ENCODE measurements at regions not wholly inside any gene's neighbourhood (a gene's known extent, or its start where the extent isn't known, plus 50 kb on each side); places are given as distances from the start of the nearest gene placed in this dataset.

DNA sequence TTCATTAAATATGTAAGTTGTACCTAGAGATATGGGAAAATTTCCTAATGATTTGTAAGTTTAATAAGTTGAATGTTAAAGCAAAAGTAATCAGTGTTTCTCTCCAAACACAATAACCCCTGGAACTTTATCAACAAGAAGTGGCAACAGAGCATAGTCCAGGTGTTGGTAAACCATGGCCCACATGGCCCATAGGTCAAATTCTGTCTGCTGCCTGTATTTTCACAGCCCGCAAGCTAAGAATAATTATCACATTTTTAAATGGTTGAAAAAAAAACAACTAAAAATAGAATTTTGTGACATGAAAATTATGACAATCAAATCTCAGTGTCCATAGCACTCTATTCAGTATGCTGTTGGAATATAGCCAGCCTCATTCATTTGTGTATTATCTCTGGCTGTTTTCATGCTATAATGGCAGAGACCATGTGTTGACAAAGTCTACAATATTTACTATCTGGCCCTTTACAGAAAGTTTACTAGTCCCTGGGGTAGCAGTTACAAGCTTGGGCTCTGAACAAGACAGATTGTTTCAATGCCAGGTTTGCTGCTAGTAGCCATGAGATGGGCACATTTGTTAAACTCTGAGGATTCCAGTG is 395.8 kb downstream of the GASK1B start:
- no peaks in the 10 kb centered on the region for H3K36me3 Mint-ChIP-seq (ENCODE audit: insufficient read depth, unreplicated experiment)
- TF ChIP-seq, protein P1, sequence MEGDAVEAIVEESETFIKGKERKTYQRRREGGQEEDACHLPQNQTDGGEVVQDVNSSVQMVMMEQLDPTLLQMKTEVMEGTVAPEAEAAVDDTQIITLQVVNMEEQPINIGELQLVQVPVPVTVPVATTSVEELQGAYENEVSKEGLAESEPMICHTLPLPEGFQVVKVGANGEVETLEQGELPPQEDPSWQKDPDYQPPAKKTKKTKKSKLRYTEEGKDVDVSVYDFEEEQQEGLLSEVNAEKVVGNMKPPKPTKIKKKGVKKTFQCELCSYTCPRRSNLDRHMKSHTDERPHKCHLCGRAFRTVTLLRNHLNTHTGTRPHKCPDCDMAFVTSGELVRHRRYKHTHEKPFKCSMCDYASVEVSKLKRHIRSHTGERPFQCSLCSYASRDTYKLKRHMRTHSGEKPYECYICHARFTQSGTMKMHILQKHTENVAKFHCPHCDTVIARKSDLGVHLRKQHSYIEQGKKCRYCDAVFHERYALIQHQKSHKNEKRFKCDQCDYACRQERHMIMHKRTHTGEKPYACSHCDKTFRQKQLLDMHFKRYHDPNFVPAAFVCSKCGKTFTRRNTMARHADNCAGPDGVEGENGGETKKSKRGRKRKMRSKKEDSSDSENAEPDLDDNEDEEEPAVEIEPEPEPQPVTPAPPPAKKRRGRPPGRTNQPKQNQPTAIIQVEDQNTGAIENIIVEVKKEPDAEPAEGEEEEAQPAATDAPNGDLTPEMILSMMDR (IDR thresholded peaks at IDR 0.05; ENCODE audit: unreplicated experiment): no peak
- H3K9me3 Mint-ChIP-seq (ENCODE audit: low read depth, unreplicated experiment): no peaks in the 10 kb centered on the region
- DNase-seq: no peak
- BruUV-seq (replicated peaks): no TSS peak
- intact Hi-C loops (cut with micrococcal nuclease; ENCODE audit: unreplicated experiment): no loop called here
- no peak overlapping the region for H3K27ac Mint-ChIP-seq (ENCODE audit: unreplicated experiment)
- no peaks in the 10 kb centered on the region for H3K27me3 Mint-ChIP-seq (ENCODE audit: unreplicated experiment)
- no peak overlapping the region for H3K4me3 Mint-ChIP-seq (ENCODE audit: low read depth, unreplicated experiment)
- CTCF ChIA-PET: no interaction called here
- peaks cover 6% of the 10 kb centered on the region for H3K4me1 Mint-ChIP-seq (ENCODE audit: low read depth, unreplicated experiment)

DNA sequence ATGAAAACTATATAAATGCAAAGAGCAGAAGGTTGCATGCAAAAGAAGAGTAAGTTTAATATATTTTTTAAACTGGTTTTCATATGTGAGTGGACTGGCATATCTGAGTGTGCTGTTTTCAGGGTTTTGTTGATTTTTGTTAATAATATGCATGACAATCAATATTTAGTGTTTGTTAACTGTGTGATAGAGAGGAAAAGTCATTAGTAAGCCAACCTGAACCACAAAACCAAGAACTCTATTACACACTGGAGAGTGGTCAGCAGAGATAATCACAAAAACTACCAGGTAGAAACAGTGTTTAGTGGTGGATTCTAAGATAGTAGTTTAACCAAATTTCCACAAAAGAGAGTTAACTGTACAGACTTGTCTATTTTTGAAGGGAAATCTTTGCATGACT is 396.9 kb downstream of the GASK1B start:
- no peak overlapping the region for H3K4me3 Mint-ChIP-seq (ENCODE audit: low read depth, unreplicated experiment)
- no peak overlapping the region for H3K27ac Mint-ChIP-seq (ENCODE audit: unreplicated experiment)
- peaks cover 6% of the 10 kb centered on the region for H3K4me1 Mint-ChIP-seq (ENCODE audit: low read depth, unreplicated experiment)
- CTCF ChIA-PET: no interaction called here
- TF ChIP-seq, protein P1 (IDR thresholded peaks at IDR 0.05; ENCODE audit: unreplicated experiment): no peak
- no peaks in the 10 kb centered on the region for H3K36me3 Mint-ChIP-seq (ENCODE audit: insufficient read depth, unreplicated experiment)
- BruUV-seq (replicated peaks): no TSS peak
- no peaks in the 10 kb centered on the region for H3K9me3 Mint-ChIP-seq (ENCODE audit: low read depth, unreplicated experiment)
- intact Hi-C loops (cut with micrococcal nuclease; ENCODE audit: unreplicated experiment): no loop called here
- no peaks in the 10 kb centered on the region for H3K27me3 Mint-ChIP-seq (ENCODE audit: unreplicated experiment)
- DNase-seq: no peak

DNA sequence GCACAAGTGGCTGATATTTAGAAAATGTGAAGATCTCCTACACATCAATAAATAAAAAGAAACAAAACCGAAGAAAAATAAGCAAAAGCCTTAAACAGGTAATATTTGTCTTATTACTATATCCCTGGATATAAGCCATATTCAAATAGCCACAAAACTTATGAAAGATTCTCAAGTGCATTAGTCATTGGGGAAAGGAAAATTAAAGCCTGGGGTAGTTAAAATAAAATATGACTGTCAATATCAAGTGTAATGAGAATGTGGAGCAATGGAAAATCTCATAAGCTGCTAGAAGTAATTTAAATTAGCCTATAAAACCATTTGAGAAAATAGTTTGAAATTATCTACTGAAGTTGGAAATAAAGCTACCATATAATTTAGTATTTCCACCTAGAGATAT is 399.9 kb downstream of the GASK1B start:
- no peaks in the 10 kb centered on the region for H3K9me3 Mint-ChIP-seq (ENCODE audit: low read depth, unreplicated experiment)
- CTCF ChIA-PET: no interaction called here
- TF ChIP-seq, protein P1 (IDR thresholded peaks at IDR 0.05; ENCODE audit: unreplicated experiment): no peak
- no peak overlapping the region for H3K4me3 Mint-ChIP-seq (ENCODE audit: low read depth, unreplicated experiment)
- no peak overlapping the region for H3K27ac Mint-ChIP-seq (ENCODE audit: unreplicated experiment)
- H3K4me1 Mint-ChIP-seq (ENCODE audit: low read depth, unreplicated experiment): peaks cover 6% of the 10 kb centered on the region
- no TSS peak for BruUV-seq (replicated peaks)
- no peak for DNase-seq
- intact Hi-C loops (cut with micrococcal nuclease; ENCODE audit: unreplicated experiment): no loop called here
- no peaks in the 10 kb centered on the region for H3K36me3 Mint-ChIP-seq (ENCODE audit: insufficient read depth, unreplicated experiment)
- no peaks in the 10 kb centered on the region for H3K27me3 Mint-ChIP-seq (ENCODE audit: unreplicated experiment)

DNA sequence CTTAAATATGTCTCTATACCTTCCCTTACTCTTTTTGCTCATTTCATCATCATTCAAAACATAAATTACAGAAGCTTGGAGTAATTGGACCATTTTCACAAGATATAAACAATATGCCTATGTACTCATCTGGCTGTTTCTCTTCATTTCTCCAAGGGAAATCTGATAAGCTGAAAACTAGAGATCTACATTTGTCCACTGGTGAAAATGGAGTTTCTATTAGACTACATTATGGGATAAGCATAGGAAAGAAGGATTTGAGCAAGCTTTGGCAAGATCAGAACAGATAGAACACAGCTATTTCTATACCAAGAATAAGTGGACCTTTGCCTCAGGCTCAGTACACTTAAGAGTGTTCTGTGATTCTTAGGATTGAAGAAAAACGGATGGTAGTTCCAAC is 404.4 kb downstream of the GASK1B start:
- H3K27me3 Mint-ChIP-seq (ENCODE audit: unreplicated experiment): no peaks in the 10 kb centered on the region
- BruUV-seq (replicated peaks): no TSS peak
- TF ChIP-seq, protein P1 (IDR thresholded peaks at IDR 0.05; ENCODE audit: unreplicated experiment): no peak
- no peaks in the 10 kb centered on the region for H3K4me1 Mint-ChIP-seq (ENCODE audit: low read depth, unreplicated experiment)
- DNase-seq: no peak
- no peaks in the 10 kb centered on the region for H3K36me3 Mint-ChIP-seq (ENCODE audit: insufficient read depth, unreplicated experiment)
- H3K4me3 Mint-ChIP-seq (ENCODE audit: low read depth, unreplicated experiment): no peak overlapping the region
- intact Hi-C loops (cut with micrococcal nuclease; ENCODE audit: unreplicated experiment): no loop called here
- no peak overlapping the region for H3K27ac Mint-ChIP-seq (ENCODE audit: unreplicated experiment)
- CTCF ChIA-PET: no interaction called here
- no peaks in the 10 kb centered on the region for H3K9me3 Mint-ChIP-seq (ENCODE audit: low read depth, unreplicated experiment)

All from Calu3 (cell line).